Activated naive CD8-positive, alpha-beta T cell treated with anti-CD3 and anti-CD28 coated beads for 36 hours (primary cell): ENCODE measurements at regions not wholly inside any gene's neighbourhood (a gene's known extent, or its start where the extent isn't known, plus 50 kb on each side); places are given as distances from the start of the nearest gene placed in this dataset.

ENCODE experiments used
- DNase-seq: peaks from one replicate; pipeline ENCODE4 v3.0.0; 2021
- H3K27ac Mint-ChIP-seq: one replicate; pipeline ENCODE4 v1.8.0; 2022; ENCODE audit warnings: mild to moderate bottlenecking, moderate library complexity, mixed read lengths
- H3K27me3 Mint-ChIP-seq: one replicate; pipeline ENCODE4 v1.8.0; 2022; ENCODE audit warnings: mild to moderate bottlenecking, mixed read lengths
- H3K36me3 Mint-ChIP-seq: one replicate; pipeline ENCODE4 v1.8.0; 2021; ENCODE audit warnings: mild to moderate bottlenecking, mixed read lengths
- H3K4me1 Mint-ChIP-seq: one replicate; pipeline ENCODE4 v1.8.0; 2021; ENCODE audit warnings: mixed read lengths
- H3K4me3 Mint-ChIP-seq: one replicate; pipeline ENCODE4 v1.8.0; 2022; ENCODE audit warnings: mild to moderate bottlenecking, moderate library complexity, mixed read lengths
- H3K9me3 Mint-ChIP-seq: one replicate; pipeline ENCODE4 v1.8.0; 2022; ENCODE audit warnings: mixed read lengths

- Mint-ChIP-seq H3K4me3 (no peak overlapping the region), H3K27me3 (no peaks in the 10 kb centered on the region), H3K27ac (no peak overlapping the region), H3K4me1 (peaks cover 5% of the 10 kb centered on the region), H3K9me3 (peaks cover 13% of the 10 kb centered on the region), H3K36me3 (no peaks in the 10 kb centered on the region)
- no peak for DNase-seq
These were observed 107.3 kb upstream of the STT3B start for GRCh38 chr3:31425401-31425800.

- no peaks in the 10 kb centered on the region for H3K4me1 Mint-ChIP-seq
- no peak overlapping the region for H3K27ac Mint-ChIP-seq
- no peaks in the 10 kb centered on the region for H3K27me3 Mint-ChIP-seq
These were observed 105.1 kb upstream of the STT3B start for GRCh38 chr3:31427623-31428022.

GRCh38 chr3:31431321-31431720 lies 101.4 kb upstream of the STT3B start:
- Mint-ChIP-seq H3K36me3 (no peaks in the 10 kb centered on the region), H3K27me3 (no peaks in the 10 kb centered on the region), H3K4me1 (peaks cover 4% of the 10 kb centered on the region), H3K9me3 (peaks cover 9% of the 10 kb centered on the region), H3K4me3 (no peak overlapping the region), H3K27ac (no peak overlapping the region)
- DNase-seq, result no peak

More at GRCh38 chr3:31427623-31428022, 105.1 kb upstream of the STT3B start:
- Mint-ChIP-seq H3K4me3 (no peak overlapping the region), H3K9me3 (peaks cover 13% of the 10 kb centered on the region), H3K36me3 (no peaks in the 10 kb centered on the region)
- DNase-seq, result no peak

- Mint-ChIP-seq H3K9me3 (peaks cover 20% of the 10 kb centered on the region), H3K27me3 (no peaks in the 10 kb centered on the region), H3K4me3 (no peak overlapping the region), H3K27ac (no peak overlapping the region), H3K4me1 (peaks cover 4% of the 10 kb centered on the region), H3K36me3 (peaks cover 9% of the 10 kb centered on the region)
- DNase-seq, result no peak
These were observed 99.6 kb upstream of the STT3B start for GRCh38 chr3:31432897-31433678.

- no peak for DNase-seq
- peaks cover 4% of the 10 kb centered on the region for H3K4me1 Mint-ChIP-seq
- H3K9me3 Mint-ChIP-seq, result peaks cover 20% of the 10 kb centered on the region
- H3K27me3 Mint-ChIP-seq, result no peaks in the 10 kb centered on the region
- H3K4me3 Mint-ChIP-seq, result no peak overlapping the region
- no peak overlapping the region for H3K27ac Mint-ChIP-seq
- H3K36me3 Mint-ChIP-seq, result peaks cover 9% of the 10 kb centered on the region
These were observed 99.1 kb upstream of the STT3B start for GRCh38 chr3:31433679-31433992.

- Mint-ChIP-seq H3K27ac (no peak overlapping the region), H3K27me3 (no peaks in the 10 kb centered on the region), H3K36me3 (peaks cover 9% of the 10 kb centered on the region), H3K4me3 (no peak overlapping the region), H3K4me1 (peaks cover 4% of the 10 kb centered on the region), H3K9me3 (peaks cover 14% of the 10 kb centered on the region)
- DNase-seq, result no peak
These were observed 97.9 kb upstream of the STT3B start for GRCh38 chr3:31434819-31435218.

- H3K4me1 Mint-ChIP-seq, result peaks cover 11% of the 10 kb centered on the region
- H3K27ac Mint-ChIP-seq, result no peak overlapping the region
- H3K36me3 Mint-ChIP-seq, result peaks cover 9% of the 10 kb centered on the region
- H3K4me3 Mint-ChIP-seq, result no peak overlapping the region
- no peak for DNase-seq
- H3K27me3 Mint-ChIP-seq, result no peaks in the 10 kb centered on the region
- H3K9me3 Mint-ChIP-seq, result peaks cover 14% of the 10 kb centered on the region
These were observed 95.9 kb upstream of the STT3B start for GRCh38 chr3:31436830-31437229.

GRCh38 chr3:31438742-31439141 lies 94.0 kb upstream of the STT3B start:
- Mint-ChIP-seq H3K4me1 (peaks cover 9% of the 10 kb centered on the region), H3K4me3 (no peak overlapping the region), H3K9me3 (peaks cover 14% of the 10 kb centered on the region), H3K27ac (no peak overlapping the region), H3K27me3 (no peaks in the 10 kb centered on the region), H3K36me3 (peaks cover 9% of the 10 kb centered on the region)
- DNase-seq, result no peak

GRCh38 chr3:31439890-31440750 lies 92.6 kb upstream of the STT3B start:
- no peak for DNase-seq
- peaks cover 14% of the 10 kb centered on the region for H3K9me3 Mint-ChIP-seq
- peaks cover 9% of the 10 kb centered on the region for H3K36me3 Mint-ChIP-seq
- peaks cover 10% of the 10 kb centered on the region for H3K4me1 Mint-ChIP-seq
- H3K27me3 Mint-ChIP-seq, result no peaks in the 10 kb centered on the region
- H3K27ac Mint-ChIP-seq, result no peak overlapping the region
- H3K4me3 Mint-ChIP-seq, result no peak overlapping the region

- Mint-ChIP-seq H3K27me3 (no peaks in the 10 kb centered on the region), H3K27ac (no peak overlapping the region), H3K36me3 (peaks cover 9% of the 10 kb centered on the region), H3K4me3 (no peak overlapping the region), H3K9me3 (peaks cover 14% of the 10 kb centered on the region), H3K4me1 (peaks cover 10% of the 10 kb centered on the region)
- no peak for DNase-seq
These were observed 91.8 kb upstream of the STT3B start for GRCh38 chr3:31440878-31441277.

GRCh38 chr3:31442755-31443154 lies 90.0 kb upstream of the STT3B start:
- H3K27me3 Mint-ChIP-seq, result no peaks in the 10 kb centered on the region
- H3K9me3 Mint-ChIP-seq, result peaks cover 2% of the 10 kb centered on the region
- no peak for DNase-seq
- no peak overlapping the region for H3K27ac Mint-ChIP-seq
- H3K4me3 Mint-ChIP-seq, result no peak overlapping the region
- H3K36me3 Mint-ChIP-seq, result peaks cover 2% of the 10 kb centered on the region
- peaks cover 10% of the 10 kb centered on the region for H3K4me1 Mint-ChIP-seq

GRCh38 chr3:31444220-31445142 lies 88.2 kb upstream of the STT3B start:
- Mint-ChIP-seq H3K27ac (no peak overlapping the region), H3K27me3 (no peaks in the 10 kb centered on the region), H3K36me3 (peaks cover 8% of the 10 kb centered on the region), H3K4me1 (peaks cover 19% of the 10 kb centered on the region), H3K9me3 (peaks cover 11% of the 10 kb centered on the region), H3K4me3 (no peak overlapping the region)
- DNase-seq, result no peak

GRCh38 chr3:31445701-31446100 lies 87.0 kb upstream of the STT3B start:
- Mint-ChIP-seq H3K27ac (no peak overlapping the region), H3K36me3 (peaks cover 8% of the 10 kb centered on the region), H3K4me1 (peaks cover 20% of the 10 kb centered on the region), H3K27me3 (no peaks in the 10 kb centered on the region), H3K9me3 (peaks cover 14% of the 10 kb centered on the region), H3K4me3 (no peak overlapping the region)
- DNase-seq, result no peak

GRCh38 chr3:31448035-31448881 lies 84.5 kb upstream of the STT3B start:
- peaks cover 8% of the 10 kb centered on the region for H3K36me3 Mint-ChIP-seq
- H3K4me1 Mint-ChIP-seq, result peaks cover 17% of the 10 kb centered on the region
- H3K27me3 Mint-ChIP-seq, result no peaks in the 10 kb centered on the region
- H3K4me3 Mint-ChIP-seq, result no peak overlapping the region
- DNase-seq, result peak; percentile 16
- H3K9me3 Mint-ChIP-seq, result peaks cover 30% of the 10 kb centered on the region
- H3K27ac Mint-ChIP-seq, result peak overlapping the region; percentile 8
